Activated CD4-positive, alpha-beta T cell treated with anti-CD3 and anti-CD28 coated beads, Interleukin-2, amount 10 ng/mL, durations not matched to agents 7 days and 5 days (primary cell): ENCODE measurements at regions not wholly inside any gene's neighbourhood (a gene's known extent, or its start where the extent isn't known, plus 50 kb on each side); places are given as distances from the start of the nearest gene placed in this dataset.

Source experiments
- CTCF ChIA-PET: fragments of 350-600 bp; sonication (Branson Sonifier 250); formaldehyde crosslinking; loops from one replicate; lab custom pipeline; 2021; ENCODE audit warnings: antibody characterized with exemption; lab: Charles Lee
- POLR2A ChIA-PET: fragments of 350-600 bp; sonication (Branson Sonifier 250); formaldehyde crosslinking; loops from one replicate; lab custom pipeline; 2021; ENCODE audit warnings: antibody characterized with exemption; lab: Charles Lee
- DNase-seq: peaks from one replicate; pipeline ENCODE4 v3.0.0-alpha.2; 2020
- H3K27ac Mint-ChIP-seq: one replicate; pipeline ENCODE4 v1.8.0; 2021; ENCODE audit warnings: mild to moderate bottlenecking, moderate library complexity, mixed read lengths
- H3K27me3 Mint-ChIP-seq: one replicate; pipeline ENCODE4 v1.8.0; 2021; ENCODE audit warnings: mixed read lengths
- H3K36me3 Mint-ChIP-seq: one replicate; pipeline ENCODE4 v1.8.0; 2021; ENCODE audit warnings: low read depth, mixed read lengths
- H3K4me1 Mint-ChIP-seq: one replicate; pipeline ENCODE4 v1.8.0; 2021; ENCODE audit warnings: mixed read lengths
- H3K4me3 Mint-ChIP-seq: one replicate; pipeline ENCODE4 v1.8.0; 2021; ENCODE audit warnings: mild to moderate bottlenecking, moderate library complexity, mixed read lengths
- H3K9me3 Mint-ChIP-seq: one replicate; pipeline ENCODE4 v1.8.0; 2021; ENCODE audit warnings: mixed read lengths

DNA sequence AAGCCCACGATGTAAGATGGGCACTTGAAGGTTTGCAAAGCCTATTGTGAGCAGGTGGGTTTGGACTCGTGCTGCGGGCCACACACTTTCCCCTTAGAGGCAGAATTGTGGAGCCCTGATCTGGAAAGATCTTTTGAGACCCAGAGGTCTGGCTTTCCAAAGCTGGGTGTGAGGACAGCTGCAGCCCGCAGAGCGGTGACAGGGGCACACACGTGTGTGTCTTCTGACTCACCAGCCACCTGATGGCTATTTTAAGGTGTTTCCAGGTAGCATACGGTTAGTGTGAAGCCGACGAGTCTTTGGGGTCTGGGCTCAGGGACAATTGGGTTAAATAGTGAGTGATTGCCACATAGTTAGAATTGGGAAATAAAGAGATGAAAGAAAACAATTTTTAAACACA lies 108.9 kb upstream of the GSE1 start:
- Mint-ChIP-seq H3K36me3 (no peaks in the 10 kb centered on the region), H3K4me3 (no peak overlapping the region), H3K27me3 (no peaks in the 10 kb centered on the region), H3K27ac (no peak overlapping the region), H3K9me3 (no peaks in the 10 kb centered on the region), H3K4me1 (no peaks in the 10 kb centered on the region)
- ChIA-PET POLR2A (no interaction called here), CTCF (no interaction called here)
- DNase-seq: no peak

DNA sequence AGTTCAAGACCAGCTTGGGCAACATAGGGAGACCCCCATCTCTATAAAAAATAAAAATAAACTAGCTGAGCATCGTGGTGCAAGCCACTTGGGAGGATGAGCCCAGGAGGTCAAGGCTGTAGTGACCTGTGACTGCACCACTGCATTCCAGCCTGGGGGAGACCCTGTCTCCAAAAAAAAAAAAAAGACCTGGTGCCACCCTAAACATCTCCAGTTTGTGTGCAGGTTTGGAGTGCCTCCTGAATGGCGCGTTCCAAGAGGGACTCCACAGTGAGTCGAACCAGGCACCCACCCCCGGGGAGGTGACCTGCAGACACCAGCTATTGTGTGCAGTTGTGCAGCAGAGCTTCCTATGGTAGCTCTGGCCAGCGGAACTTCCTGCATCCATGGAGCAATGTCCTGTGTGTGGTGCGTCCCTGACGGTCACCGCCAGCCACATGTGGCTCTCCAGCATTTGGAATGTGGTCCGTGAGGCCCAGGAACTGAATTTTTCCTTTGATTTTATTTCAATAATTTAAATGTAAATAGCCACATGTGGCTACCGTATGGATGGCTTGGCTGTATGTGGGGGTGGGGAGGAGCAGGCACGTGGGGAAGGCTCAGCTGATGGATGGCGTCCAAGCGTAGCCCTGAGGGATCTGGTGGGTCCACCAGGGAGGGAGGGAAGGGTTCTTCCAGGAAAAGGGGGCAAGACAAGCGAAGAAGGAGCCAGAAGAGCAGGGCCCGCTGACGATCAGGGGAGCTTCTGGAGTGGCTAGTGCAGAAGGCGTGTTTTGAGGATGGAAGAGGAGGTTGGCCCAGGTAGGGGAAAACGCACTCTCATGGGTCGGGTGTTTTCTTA lies 107.1 kb upstream of the GSE1 start:
- Mint-ChIP-seq H3K36me3 (no peaks in the 10 kb centered on the region), H3K27ac (no peak overlapping the region), H3K4me3 (no peak overlapping the region), H3K9me3 (no peaks in the 10 kb centered on the region), H3K4me1 (no peaks in the 10 kb centered on the region), H3K27me3 (no peaks in the 10 kb centered on the region)
- ChIA-PET CTCF (interaction anchor here (1.5 kb wide), 1 partner anchor 84 kb away, joined by 3 read pairs; no protein-coding TSS in a partner anchor), POLR2A (no interaction called here)
- no peak for DNase-seq

DNA sequence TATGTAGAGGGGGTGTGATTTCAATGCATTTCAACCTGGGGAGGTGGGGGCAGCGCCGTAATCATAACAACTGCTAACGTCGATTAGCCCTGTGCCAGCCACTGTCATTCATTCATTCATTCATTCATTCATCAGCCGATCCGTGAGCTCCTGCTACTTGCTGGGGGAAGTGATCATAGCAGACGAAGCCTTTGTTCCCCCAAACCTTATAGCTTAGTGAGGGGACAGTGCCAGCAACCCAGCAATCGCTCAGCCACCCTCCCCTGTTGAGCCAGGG lies 106.5 kb upstream of the GSE1 start:
- no peak for DNase-seq
- no peaks in the 10 kb centered on the region for H3K4me1 Mint-ChIP-seq
- no peaks in the 10 kb centered on the region for H3K36me3 Mint-ChIP-seq
- H3K4me3 Mint-ChIP-seq: no peak overlapping the region
- POLR2A ChIA-PET: no interaction called here
- H3K27ac Mint-ChIP-seq: no peak overlapping the region
- H3K9me3 Mint-ChIP-seq: no peaks in the 10 kb centered on the region
- H3K27me3 Mint-ChIP-seq: no peaks in the 10 kb centered on the region
- CTCF ChIA-PET: no interaction called here

DNA sequence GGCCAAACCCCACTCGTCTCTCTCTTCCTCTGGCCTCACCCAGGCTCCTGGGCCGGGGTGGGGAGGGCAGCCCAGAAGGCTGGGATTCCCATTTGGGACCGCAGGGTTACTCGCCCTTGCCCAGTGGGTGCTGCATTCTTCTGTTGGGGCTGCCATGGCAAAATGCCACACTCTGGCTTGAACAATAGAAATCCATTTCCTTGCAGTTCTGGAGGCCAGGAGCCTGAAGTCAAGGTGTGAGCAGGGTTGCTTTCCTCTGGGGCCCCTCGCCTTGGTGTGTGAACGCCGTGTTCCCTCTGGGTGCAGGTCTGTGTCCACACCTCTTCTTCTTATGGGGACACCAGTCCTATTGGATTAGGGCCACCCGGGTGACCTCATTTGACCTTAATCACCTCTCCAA lies 105.8 kb upstream of the GSE1 start:
- H3K4me1 Mint-ChIP-seq: no peaks in the 10 kb centered on the region
- DNase-seq: no peak
- CTCF ChIA-PET: interaction anchor here (1.1 kb wide), 1 partner anchor 16 kb away, joined by 3 read pairs; no protein-coding TSS in a partner anchor
- no peak overlapping the region for H3K27ac Mint-ChIP-seq
- POLR2A ChIA-PET: no interaction called here
- no peaks in the 10 kb centered on the region for H3K27me3 Mint-ChIP-seq
- no peaks in the 10 kb centered on the region for H3K9me3 Mint-ChIP-seq
- no peak overlapping the region for H3K4me3 Mint-ChIP-seq
- H3K36me3 Mint-ChIP-seq: no peaks in the 10 kb centered on the region

DNA sequence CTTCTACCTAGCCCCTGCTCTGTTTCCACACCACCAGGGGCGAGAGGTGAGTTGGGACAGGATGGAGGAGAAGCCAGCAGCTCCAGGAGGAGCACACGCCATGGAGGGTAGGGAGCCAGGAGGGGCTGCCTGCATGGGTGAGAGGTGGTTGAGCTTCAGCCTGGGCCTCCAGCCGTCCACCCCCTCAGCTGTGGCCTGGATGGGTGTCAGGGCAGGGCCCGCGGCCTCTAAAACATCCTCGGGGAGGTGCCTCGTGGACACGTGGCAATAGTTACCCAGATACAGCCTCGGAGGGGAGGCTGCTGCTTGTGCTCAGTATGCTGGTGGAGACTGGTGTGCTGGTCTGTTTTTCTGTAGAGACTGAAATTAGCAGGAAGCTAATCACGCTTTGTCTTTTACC lies 104.7 kb upstream of the GSE1 start:
- POLR2A ChIA-PET: interaction anchor here (0.6 kb wide), 1 partner anchor 26 kb away, joined by 3 read pairs; no protein-coding TSS in a partner anchor
- H3K4me1 Mint-ChIP-seq: no peaks in the 10 kb centered on the region
- CTCF ChIA-PET: interaction anchor here (0.5 to 1.1 kb wide), 2 partner anchors 17 to 1581 kb away, joined by 3 read pairs; no protein-coding TSS in a partner anchor

DNA sequence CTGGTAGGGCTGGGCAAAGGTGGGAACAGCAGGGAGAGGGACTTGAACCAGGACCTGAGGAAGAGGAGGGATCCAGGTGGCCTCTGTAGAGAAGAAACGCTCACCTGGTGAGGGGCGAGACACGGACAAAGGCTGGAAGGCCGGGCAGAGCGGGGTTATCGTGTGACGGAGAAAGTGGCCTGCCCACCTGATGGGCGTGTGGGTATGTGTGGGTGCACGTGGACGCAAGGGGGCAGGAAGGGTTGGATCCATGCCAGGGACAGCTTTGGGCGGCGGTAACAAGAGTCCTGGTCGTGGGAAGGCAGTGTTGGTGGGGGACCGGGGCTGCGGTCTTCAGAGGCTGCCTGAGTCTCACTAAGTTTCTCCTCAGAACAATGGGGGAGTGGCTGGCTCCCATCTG lies 104.1 kb upstream of the GSE1 start:
- Mint-ChIP-seq H3K36me3 (no peaks in the 10 kb centered on the region), H3K9me3 (no peaks in the 10 kb centered on the region), H3K27ac (no peak overlapping the region), H3K4me1 (no peaks in the 10 kb centered on the region), H3K27me3 (no peaks in the 10 kb centered on the region), H3K4me3 (no peak overlapping the region)
- CTCF ChIA-PET: interaction anchor here (0.5 kb wide), 1 partner anchor 1580 kb away, joined by 3 read pairs; no protein-coding TSS in a partner anchor
- POLR2A ChIA-PET: no interaction called here
- DNase-seq: no peak

More for the DNA sequence above, 104.7 kb upstream of the GSE1 start:
- no peak for DNase-seq
- Mint-ChIP-seq H3K9me3 (no peaks in the 10 kb centered on the region), H3K27ac (no peak overlapping the region), H3K36me3 (no peaks in the 10 kb centered on the region), H3K4me3 (no peak overlapping the region), H3K27me3 (no peaks in the 10 kb centered on the region)

DNA sequence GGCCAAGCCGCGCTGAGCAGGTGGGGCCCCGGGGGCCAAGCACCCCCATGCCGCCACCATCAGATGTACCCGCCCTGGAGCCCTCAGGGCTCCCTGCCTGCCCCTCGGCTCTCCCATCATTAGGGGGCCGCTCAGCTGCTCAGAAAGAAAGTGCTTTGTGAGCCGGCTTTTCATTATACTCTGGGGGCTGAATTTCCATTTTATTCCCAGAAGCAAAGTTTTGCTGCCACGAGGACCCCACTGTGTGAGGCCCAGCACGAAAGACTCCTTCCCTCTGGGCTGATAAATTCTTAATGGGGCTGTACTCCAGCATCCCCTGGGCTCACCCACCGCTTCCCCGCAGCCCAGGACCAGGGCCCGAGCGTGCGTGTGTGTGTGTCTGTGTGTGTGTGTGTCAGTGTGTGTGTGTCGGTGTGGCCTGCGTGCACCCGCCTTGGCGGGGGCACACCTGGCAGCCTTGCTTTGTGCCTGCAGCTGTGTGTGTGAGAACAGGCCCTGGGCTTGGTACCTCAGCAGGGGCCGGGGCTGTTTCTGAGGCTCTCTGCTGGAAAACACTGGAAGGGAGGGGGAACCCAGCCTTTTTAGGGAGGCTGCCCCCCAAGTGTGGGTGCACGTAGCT lies 103.0 kb upstream of the GSE1 start:
- Mint-ChIP-seq H3K9me3 (no peaks in the 10 kb centered on the region), H3K4me1 (no peaks in the 10 kb centered on the region), H3K27ac (no peak overlapping the region), H3K4me3 (no peak overlapping the region), H3K36me3 (no peaks in the 10 kb centered on the region), H3K27me3 (no peaks in the 10 kb centered on the region)
- no peak for DNase-seq
- POLR2A ChIA-PET: no interaction called here
- CTCF ChIA-PET: interaction anchor here (1.0 kb wide), 1 partner anchor 87 kb away, joined by 3 read pairs; no protein-coding TSS in a partner anchor

DNA sequence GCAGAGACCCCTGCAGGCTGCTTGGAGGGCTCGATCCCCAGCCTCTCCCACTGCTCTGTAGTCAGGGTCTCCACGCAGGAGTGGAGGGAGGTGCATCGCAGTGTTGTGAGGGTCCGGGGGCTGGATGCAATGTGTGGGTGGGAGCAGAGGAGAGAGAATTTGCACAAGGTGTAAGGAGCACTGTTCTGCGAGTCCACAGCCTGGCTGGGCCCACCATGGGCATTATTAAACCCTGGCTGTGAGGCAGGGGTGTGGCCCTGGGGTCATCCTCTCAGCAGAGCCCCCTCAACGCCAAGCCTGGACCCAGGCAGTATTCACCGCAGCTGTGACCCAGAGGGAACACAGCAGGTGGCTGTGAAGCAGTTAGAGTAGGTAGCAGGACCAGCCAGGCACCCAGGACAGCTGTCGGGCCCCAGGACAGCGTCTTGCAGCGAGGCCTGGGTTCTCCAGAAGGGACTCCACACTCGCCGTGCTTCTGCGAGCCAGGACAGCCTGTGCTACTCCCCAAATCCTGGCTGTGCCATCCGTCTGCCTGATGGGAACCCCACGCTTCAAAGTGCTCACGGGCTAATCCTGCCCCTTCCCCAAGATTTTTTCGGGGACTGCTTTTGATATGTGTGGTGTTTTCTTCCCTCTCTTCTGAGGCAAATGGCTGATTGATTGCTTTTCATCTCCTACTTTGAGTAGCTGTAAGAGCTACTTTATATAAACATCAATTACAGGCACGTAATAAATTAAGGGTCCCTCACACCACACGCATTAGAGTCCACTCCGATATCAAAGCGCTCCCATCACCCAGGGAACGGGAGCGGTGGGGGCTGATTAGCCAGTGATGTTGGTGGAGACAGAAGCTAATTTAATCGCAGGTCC lies 100.9 kb upstream of the GSE1 start:
- CTCF ChIA-PET: no interaction called here
- Mint-ChIP-seq H3K9me3 (no peaks in the 10 kb centered on the region), H3K36me3 (no peaks in the 10 kb centered on the region)

DNA sequence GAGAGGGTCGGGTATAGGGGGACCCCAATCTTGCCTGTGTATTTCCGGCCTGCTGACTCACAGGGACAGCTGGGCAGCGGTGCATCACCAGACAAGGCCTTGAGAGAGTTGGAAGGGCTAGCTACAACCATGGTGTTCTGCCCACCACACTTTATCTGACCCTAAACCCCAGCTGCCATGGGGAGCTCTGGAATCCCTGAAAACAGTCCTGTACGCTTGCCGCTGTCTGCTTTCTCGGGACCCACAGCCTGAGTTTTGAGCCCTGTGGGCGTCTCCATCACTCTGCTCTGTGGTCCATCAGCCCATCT lies 100.4 kb upstream of the GSE1 start:
- DNase-seq: no peak
- no peaks in the 10 kb centered on the region for H3K4me1 Mint-ChIP-seq
- H3K27me3 Mint-ChIP-seq: no peaks in the 10 kb centered on the region
- POLR2A ChIA-PET: no interaction called here
- no peaks in the 10 kb centered on the region for H3K9me3 Mint-ChIP-seq
- H3K27ac Mint-ChIP-seq: no peak overlapping the region
- H3K36me3 Mint-ChIP-seq: no peaks in the 10 kb centered on the region
- CTCF ChIA-PET: no interaction called here
- H3K4me3 Mint-ChIP-seq: no peak overlapping the region

More for the DNA sequence above, 100.9 kb upstream of the GSE1 start:
- POLR2A ChIA-PET: no interaction called here
- no peak for DNase-seq
- Mint-ChIP-seq H3K4me3 (no peak overlapping the region), H3K4me1 (no peaks in the 10 kb centered on the region), H3K27me3 (no peaks in the 10 kb centered on the region), H3K27ac (no peak overlapping the region)

DNA sequence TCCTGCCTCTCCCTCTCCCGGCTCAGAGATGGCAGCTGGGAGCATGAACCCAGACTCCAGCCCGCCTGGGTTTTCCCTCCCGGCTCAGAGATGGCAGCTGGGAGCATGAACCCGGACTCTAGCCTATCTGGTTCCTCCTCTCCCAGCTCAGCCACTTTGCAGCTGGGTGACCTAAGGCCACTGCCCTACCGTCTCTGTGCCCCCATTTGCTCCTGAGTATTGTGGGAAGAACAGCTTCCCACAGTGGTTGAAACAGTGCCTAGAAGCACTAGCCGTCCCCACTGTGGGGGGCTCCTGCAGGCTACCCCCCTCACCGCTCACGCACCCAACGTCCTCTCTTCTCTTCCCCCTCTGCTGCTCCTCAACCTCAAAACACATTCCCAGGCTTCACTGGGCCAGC lies 99.9 kb upstream of the GSE1 start:
- no peaks in the 10 kb centered on the region for H3K27me3 Mint-ChIP-seq
- H3K36me3 Mint-ChIP-seq: no peaks in the 10 kb centered on the region
- H3K9me3 Mint-ChIP-seq: no peaks in the 10 kb centered on the region
- no peaks in the 10 kb centered on the region for H3K4me1 Mint-ChIP-seq
- no peak for DNase-seq
- H3K27ac Mint-ChIP-seq: no peak overlapping the region
- CTCF ChIA-PET: no interaction called here
- POLR2A ChIA-PET: no interaction called here
- H3K4me3 Mint-ChIP-seq: no peak overlapping the region

DNA sequence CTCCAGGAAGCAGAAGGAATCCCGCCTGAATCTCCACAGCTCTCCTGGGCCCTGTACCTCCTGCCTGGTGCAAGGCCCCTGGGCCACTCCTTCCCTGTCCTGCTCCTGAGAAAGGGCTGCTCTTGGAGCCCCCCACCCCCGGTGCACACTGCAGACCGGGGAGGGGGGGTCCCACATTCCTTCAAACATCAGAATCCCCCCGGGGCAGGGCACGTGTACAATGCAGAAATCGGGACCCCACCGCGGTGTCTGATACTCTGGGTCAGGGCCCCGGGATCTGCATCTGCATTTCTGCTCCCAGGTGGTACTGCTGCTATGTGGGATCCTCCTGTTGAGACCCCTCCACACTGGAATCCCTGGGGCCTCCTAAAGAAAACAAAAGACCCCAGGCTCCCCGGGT lies 99.5 kb upstream of the GSE1 start:
- POLR2A ChIA-PET: no interaction called here
- H3K4me3 Mint-ChIP-seq: no peak overlapping the region
- CTCF ChIA-PET: no interaction called here

DNA sequence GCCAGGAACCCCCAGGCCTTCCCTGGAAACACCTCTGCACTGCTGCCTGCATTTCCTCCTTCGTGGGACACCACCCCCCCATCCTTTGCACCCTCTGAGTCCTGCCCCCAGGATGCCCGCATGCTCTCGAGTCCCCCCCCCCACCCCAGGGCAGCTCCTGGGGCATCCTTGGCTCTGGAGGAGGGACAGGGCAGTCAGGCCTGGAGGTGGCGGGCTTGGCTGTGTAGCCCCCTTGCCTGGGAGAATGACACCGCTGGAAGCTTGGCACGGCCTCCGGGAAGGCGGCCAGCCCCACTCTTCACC lies 98.9 kb upstream of the GSE1 start:
- Mint-ChIP-seq H3K4me3 (no peak overlapping the region), H3K9me3 (no peaks in the 10 kb centered on the region), H3K27ac (no peak overlapping the region), H3K36me3 (no peaks in the 10 kb centered on the region), H3K4me1 (no peaks in the 10 kb centered on the region), H3K27me3 (no peaks in the 10 kb centered on the region)
- CTCF ChIA-PET: no interaction called here
- no peak for DNase-seq
- POLR2A ChIA-PET: no interaction called here

More for the DNA sequence above, 99.5 kb upstream of the GSE1 start:
- no peaks in the 10 kb centered on the region for H3K9me3 Mint-ChIP-seq
- no peak overlapping the region for H3K27ac Mint-ChIP-seq
- no peaks in the 10 kb centered on the region for H3K36me3 Mint-ChIP-seq
- no peak for DNase-seq
- no peaks in the 10 kb centered on the region for H3K4me1 Mint-ChIP-seq
- H3K27me3 Mint-ChIP-seq: no peaks in the 10 kb centered on the region

DNA sequence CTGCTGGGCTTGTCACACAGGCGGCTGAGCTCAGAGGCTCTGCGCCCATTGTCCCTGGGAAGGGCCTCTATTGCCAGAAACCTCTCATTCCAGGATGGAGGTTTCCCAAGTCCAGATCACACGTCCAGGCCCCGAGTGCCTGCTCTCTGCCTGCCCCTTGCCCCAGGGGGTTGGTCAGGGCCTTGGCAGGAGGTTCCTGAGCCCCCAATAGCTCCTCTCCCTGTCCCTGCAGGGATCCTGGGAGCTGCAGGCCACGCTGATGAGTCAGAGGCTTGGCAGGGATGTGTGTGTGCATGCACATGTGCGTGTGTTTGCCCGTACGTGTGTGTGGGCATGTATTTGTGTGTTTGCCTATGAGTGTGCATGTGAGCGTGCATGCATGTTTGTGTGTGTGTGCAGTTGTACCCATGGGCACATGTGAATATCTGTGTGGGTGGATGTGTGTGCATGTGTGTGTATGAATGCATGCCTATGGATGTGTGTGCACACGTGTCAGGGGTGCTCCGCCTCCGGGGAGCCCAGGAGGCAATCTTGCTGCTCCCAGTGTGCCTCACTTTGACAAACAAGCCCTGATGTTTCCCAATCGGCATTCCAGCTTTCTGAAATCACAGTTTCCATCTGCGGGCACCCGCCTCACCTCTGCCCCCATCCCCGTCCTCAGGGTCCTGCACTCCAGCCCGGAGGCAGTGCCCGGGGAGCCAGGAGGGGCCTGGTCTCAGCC lies 98.4 kb upstream of the GSE1 start:
- no peaks in the 10 kb centered on the region for H3K27me3 Mint-ChIP-seq
- ChIA-PET CTCF (no interaction called here), POLR2A (no interaction called here)
- no peaks in the 10 kb centered on the region for H3K36me3 Mint-ChIP-seq
- no peaks in the 10 kb centered on the region for H3K4me1 Mint-ChIP-seq
- H3K27ac Mint-ChIP-seq: no peak overlapping the region
- no peaks in the 10 kb centered on the region for H3K9me3 Mint-ChIP-seq
- no peak for DNase-seq
- no peak overlapping the region for H3K4me3 Mint-ChIP-seq
